ENCODE measurements at regions not wholly inside any gene's neighbourhood (a gene's known extent, or its start where the extent isn't known, plus 50 kb on each side); places are given as distances from the start of the nearest gene placed in this dataset.

- TF ChIP-seq SIN3A (IDR thresholded peaks at IDR 0.05; ENCODE audit: borderline replicate concordance, insufficient read depth, low read length): no peak
- no peak for TF ChIP-seq POLR2AphosphoS5 (IDR thresholded peaks at IDR 0.05; ENCODE audit: low read depth, low read length)
These were observed 127.4 kb upstream of the MAP1LC3B2 start for GRCh38 chr12:116431677-116432300.

Data from PFSK-1 (cell line).